ENCODE measurements at regions not wholly inside any gene's neighbourhood (a gene's known extent, or its start where the extent isn't known, plus 50 kb on each side); places are given as distances from the start of the nearest gene placed in this dataset.
A peak's percentile ranks its signal among the peaks of the same experiment; 100 is the strongest.

DNA sequence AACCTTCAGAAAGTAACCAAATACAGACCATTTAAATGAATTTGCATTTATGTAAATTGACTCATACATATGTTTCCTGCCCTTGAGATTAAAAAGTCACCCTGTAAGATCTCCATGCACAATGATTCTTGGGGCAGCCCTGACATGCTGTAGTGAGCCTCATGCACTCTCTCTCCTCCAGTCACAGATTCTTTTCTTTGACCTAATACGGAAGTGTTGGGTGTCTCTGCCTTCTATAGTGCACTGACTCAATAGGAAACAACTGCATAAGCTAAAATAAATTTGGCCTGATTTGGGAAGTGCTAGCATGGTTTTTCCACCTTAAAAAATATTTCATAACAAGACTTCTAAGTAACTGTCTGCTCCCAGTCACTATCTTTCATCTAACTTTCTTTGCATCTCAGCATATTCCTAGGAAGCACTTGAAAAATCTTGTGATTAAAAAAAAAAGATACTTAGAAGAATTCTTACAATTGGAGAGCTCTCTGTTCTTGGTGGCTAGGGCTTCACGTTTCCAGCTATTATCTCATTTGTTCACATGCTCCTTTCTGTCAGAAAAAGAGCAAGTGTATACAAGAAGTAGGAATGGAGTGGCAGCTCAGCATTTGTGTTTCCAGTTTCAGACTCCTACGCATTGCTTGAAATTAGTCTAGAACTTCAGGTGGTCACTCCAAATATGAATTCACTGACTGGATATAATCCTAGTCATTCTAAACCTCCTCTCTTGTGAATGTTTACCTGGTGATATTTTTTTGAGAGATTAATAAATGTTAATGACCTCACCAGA, 207.9 kb upstream of the COL8A1 start:
- DNase-seq, result no peak

DNA sequence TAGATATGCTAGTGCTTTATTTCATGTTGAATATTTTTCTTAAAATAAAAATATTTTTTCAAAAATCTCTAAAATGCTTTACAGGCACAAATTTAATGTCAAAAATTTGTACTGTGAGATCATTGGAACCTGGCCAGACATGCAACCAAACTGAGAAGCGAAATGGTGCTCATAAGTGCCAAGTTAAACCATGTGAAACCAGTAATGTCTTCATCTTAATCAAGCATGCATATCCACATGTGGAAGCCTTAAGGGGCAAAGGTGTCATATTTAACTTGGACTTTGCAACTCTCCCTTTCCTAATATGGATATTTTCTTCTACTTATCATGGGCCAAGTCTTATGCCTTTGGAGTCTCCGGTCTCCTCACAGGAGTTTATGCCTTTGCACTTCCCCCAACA, 208.9 kb upstream of the COL8A1 start:
- no peak for DNase-seq

- DNase-seq, result no peak
Measured at GRCh38 chr3:99425930-99426329, 212.5 kb upstream of the COL8A1 start.

GRCh38 chr3:99419116-99419515, 219.3 kb upstream of the COL8A1 start:
- DNase-seq, result no peak

DNA sequence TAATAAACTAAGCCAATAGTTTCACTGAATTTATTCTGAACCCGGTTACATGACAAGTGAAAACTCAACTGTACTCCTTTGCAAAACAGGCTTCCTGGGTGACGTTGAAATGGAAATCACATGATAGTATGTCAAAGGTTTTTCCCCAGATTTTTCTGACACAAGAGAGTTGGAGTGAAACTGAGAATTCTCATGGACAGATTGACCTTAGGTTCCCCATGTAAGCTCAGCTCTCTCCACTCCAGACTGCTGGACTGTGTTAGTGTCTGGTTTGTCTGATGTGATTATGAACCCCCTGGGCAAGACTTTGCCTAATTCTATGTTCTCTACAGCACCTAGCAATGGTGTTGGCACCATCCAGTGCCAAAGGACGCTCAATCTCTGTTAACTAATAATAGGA, 219.7 kb upstream of the COL8A1 start:
- DNase-seq, result no peak

- DNase-seq, result no peak
Measured at GRCh38 chr3:99418209-99418635, 220.2 kb upstream of the COL8A1 start.

DNA sequence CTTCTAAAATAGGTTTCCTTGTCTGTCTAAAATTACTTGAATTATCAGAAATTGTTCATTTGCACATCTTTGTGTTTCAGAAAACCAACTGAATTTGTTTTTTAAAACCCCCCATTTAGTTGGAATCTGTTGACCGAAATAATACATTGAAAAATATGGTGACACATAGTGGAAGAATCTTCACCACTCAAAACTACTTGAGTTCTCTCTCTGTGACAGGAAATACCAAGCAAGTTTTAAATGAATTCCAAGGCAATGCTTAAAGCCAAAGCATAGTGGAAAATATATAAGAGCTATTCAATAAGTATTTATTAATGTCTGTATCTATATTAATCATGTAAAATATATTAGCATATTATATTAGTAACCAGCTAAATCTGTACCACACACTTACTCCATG, 224.9 kb upstream of the COL8A1 start:
- DNase-seq, result no peak

- DNase-seq, result no peak
Measured at GRCh38 chr3:99410789-99411311, 227.5 kb upstream of the COL8A1 start.

GRCh38 chr3:99409961-99410360, 228.4 kb upstream of the COL8A1 start:
- DNase-seq, result no peak

DNA sequence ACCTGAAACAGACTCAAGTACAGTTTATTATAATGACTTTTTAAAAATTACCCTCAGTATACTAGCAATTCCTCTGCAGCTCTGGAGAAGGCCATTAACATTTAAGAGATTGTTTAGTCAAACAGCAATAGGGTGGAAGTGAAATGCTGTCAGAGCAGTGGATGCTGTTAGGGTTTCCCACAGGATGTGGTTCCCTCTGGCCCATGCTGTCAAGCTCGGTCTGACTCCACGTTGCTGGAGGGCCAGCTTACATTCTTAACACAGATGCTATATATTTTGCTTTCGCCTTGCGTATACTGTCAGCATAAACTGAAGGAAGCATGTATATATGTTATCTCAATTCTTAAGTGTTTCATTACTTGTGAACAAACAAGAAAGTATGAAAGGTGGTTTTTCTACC, 231.1 kb upstream of the COL8A1 start:
- peak in 1 of 5 experiments; percentile 72 for DNase-seq

GRCh38 chr3:99402755-99403154, 235.6 kb upstream of the COL8A1 start:
- no peak for DNase-seq

DNA sequence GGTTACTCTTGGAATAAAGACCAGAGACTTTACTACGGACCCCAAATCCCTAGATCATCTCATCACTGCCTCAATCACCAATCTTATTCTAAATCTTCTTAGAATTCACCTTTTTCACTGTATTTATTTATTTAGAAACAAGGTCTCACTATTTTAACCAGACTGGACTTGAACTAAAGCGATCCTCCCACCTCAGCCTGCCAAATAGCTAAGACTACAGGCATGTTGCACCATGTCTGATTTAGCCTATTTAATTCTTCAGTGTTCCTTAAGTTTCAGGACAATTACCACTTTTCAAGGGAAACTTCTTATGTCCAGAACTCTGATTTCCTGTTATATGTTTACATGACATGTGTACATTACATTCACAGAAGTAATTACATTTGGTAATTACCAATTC, 238.0 kb upstream of the COL8A1 start:
- no peak for DNase-seq

GRCh38 chr3:99396651-99397275, 241.6 kb upstream of the COL8A1 start:
- DNase-seq, result no peak

- no peak for DNase-seq
Measured at GRCh38 chr3:99394831-99395778, 243.3 kb upstream of the COL8A1 start.

DNA sequence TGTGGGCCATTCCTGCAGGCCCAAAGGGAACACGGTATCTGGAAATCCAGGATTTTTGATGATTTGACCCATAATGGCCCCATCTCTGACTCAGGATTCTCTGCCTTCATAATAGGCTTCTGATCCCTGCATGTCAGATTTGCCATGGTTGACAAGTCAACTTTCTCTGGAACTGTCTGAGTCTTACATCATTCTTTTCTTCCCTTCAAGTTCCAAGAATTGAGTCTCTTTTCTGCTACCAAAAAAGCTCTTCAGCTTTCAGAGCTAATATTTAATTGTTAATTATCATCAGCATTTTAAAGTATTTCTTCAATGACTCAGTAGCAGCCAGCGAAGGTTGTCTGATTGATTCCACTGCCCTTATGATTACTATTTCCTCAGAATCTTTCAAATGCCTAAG, 244.4 kb upstream of the COL8A1 start:
- no peak for DNase-seq

GRCh38 chr3:99388780-99389179, 249.6 kb upstream of the COL8A1 start:
- no peak for DNase-seq

DNA sequence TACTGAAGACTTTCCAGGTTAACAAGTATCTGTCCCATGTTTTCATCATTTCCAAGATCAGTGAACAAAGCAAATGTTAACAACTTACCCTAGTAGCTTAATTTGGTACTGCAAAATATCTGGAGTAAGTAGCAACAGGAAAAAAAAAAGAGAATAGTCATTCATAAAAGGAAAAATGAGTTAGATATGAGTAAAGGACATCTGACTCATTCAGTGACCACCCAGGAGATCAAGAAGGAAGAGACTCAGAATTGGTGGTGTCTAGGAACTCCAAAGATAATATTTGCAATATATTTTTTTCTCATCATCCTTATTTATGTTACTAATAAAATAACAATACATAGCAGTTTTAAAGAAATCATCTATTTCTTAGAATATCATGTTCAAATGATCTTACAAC, 253.8 kb upstream of the COL8A1 start:
- DNase-seq, result no peak

GRCh38 chr3:99376926-99377325, 261.5 kb upstream of the COL8A1 start:
- DNase-seq, result no peak

GRCh38 chr3:99373846-99374210, 264.6 kb upstream of the COL8A1 start:
- DNase-seq, result no peak

- no peak for DNase-seq
Measured at GRCh38 chr3:99373088-99373845, 265.1 kb upstream of the COL8A1 start.

GRCh38 chr3:99366663-99367429, 271.5 kb upstream of the COL8A1 start:
- DNase-seq, result no peak

GRCh38 chr3:99365979-99366378, 272.4 kb upstream of the COL8A1 start:
- DNase-seq, result no peak

Measured in T-helper 2 cell (primary cell).